Stimulated activated CD8-positive, alpha-beta memory T cell treated with anti-CD3 and anti-CD28 coated beads, Interleukin-4, amount 100 ng/mL, for 1 hour (primary cell): ENCODE measurements at regions not wholly inside any gene's neighbourhood (a gene's known extent, or its start where the extent isn't known, plus 50 kb on each side); places are given as distances from the start of the nearest gene placed in this dataset.

Source experiments
- DNase-seq, 2 donors: peaks; one replicate each; pipeline ENCODE4 v3.0.0-alpha.2; 2020; ENCODE audit warnings: low read depth in 2 of 2, low spot score in 1 of 2

DNA sequence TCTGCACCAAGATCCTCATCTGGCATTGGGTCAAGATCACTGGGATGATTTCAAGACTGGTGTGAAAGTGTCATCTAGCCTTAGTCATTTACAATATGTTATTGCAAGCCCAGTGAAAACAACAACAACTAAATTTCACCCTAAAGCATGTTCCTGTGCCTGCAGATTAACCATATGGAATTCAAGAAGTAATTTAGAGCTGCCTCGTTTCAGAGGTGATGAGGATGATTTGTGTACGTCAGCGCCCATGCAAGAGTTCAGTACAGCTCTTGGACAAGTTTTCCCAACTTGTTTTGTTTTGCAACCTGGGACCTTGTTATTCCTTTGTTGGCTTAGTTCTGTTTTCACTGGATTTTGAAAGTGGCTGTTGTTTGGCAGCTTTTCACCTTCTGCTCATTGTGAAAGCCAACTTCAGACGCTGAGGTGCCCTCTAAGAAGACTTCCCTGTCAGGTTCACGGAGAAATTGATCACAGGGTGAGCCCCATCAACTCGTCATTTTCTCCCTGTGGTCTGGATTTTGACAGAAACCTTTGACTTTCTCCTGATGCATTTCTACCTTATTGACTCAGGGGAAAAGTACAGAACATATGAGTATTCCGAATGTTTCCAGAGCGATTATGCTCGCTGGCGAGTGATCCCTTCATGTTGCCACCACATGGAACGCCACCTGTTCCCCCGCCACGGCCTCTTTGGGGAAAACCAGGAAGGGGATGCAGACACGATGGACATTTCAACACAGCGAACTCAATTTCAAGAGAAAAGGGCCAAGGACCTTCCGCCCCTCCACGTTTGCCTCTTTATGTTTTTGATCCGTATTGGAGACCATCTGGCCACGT is 85.6 kb downstream of the FOXL1 start:
- DNase-seq = no peak

DNA sequence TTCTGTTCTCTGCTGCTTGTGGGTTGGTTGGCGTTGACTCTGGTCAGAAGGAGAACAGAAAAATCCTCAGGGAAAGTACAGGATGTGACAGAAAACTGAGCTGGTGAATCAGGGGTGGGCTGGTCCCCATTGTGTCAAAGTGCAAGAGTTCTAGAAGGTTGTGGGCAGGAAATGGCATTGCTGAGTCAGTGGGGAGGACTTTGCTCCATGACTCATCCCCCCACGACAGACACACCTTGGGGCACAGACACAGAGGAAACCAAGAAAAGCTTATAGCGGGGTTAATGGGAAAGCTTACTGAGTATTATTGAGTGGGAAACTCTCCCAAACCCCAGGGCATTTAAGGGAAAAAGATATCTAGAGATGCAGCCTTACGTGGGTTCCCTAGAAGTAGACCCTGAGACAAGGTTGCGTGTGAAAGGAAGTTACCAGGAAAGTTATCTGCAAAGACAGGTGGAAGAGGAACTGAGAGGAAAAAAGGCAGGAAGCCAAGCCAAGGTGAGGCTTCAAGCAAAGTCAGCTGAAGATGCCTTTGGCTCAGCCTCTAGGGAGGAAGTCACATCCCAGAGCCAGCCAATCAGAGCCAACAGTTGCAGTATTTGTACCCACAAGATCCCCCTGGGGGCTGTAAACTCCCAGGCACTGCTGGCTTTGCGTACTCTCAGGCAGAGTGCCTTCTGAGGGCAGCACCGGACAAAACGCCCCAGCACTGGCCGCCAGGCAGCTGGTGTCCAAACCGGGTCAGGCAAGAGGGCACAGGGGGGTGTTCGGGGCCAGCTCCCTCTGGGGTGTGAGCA is 86.4 kb downstream of the FOXL1 start:
- DNase-seq = no peak

DNA sequence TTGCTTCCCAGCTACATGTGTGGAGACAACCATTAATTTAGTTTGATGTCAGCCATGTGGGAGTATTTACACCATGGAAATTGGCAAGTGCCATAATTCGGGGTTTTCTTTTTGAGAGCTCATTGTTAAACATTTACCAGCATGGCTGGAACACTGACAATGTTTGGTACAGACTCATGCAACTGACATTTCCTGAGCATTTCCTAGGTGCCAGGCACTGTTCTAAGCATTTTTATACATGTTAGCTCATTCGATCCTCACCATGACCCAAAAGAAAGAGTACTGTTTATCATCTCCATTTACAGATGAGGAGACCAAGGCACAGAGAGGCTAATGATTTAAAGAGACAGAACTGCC is 86.9 kb downstream of the FOXL1 start:
- DNase-seq = no peak

DNA sequence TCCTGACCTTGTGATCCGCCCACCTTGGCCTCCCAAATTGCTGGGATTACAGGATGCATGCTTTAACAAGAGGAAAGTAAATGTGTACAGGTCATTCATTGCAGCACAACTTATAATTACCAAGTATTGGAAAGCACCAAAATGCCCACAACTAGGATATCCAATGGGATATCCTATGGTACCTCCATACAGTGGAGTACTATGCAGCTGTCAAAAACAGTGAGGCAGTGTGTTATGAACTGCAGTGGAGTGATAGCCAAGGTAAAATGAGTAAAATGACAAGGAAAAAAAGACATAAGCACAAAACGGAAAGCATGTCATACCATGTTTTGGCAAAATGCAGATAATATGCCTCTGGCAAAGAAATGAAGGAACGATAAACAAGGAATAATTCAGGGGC is 87.6 kb downstream of the FOXL1 start:
- no peak for DNase-seq

DNA sequence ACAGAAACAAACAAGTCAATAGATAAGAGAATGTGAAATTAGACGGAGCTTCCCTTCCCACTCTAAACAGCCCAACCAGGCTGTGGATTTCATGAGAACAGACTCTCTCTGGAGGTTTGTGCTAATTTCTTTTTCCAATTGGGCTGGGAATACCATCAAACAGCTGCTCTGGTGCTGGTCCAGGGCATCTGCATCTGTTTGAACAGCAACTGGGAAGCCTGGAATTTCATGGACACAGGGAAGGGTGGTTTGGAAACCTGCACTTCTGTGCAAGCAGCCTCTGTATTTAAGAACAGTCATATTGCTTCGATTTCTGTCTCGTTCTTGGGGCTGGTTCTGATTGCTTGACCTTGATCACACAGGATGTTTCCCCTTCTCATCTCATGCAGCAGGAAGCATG is 88.7 kb downstream of the FOXL1 start:
- DNase-seq = no peak

DNA sequence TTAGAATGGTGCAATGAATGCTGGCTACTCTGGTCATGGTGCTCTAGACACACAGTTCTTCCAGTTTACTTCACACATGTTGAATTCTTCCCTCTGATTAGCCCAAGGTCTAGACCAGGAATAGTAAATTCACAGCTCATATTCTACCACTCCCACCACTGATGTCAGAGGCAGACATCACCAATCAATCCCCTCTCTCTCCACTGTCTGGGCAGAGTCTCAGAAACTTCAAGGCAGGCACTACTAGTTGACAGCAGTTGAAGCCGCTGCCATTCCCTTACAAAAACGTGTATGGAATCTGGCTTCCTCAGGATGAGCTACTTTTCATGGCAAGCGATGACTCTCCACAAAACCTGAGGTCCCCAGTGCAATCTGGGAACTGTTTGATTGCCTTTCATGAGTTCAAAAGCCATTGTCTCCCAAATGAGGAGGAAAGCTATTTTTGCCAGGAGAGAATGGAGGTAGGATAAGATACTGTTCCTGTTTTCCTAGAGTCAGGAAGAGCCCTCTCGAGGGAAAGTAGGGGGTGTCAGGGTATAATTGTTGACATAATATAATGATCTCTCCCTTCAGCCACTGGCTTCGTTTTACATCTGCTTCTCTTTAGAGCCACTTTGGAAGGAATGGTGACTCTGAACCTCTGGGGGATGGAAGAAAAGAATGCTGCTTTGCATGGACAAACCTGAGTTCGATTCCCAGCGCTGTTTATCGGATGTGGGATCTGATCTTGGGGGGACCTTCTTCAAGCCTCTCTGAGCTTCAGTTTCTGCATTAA is 90.0 kb downstream of the FOXL1 start:
- DNase-seq = no peak

DNA sequence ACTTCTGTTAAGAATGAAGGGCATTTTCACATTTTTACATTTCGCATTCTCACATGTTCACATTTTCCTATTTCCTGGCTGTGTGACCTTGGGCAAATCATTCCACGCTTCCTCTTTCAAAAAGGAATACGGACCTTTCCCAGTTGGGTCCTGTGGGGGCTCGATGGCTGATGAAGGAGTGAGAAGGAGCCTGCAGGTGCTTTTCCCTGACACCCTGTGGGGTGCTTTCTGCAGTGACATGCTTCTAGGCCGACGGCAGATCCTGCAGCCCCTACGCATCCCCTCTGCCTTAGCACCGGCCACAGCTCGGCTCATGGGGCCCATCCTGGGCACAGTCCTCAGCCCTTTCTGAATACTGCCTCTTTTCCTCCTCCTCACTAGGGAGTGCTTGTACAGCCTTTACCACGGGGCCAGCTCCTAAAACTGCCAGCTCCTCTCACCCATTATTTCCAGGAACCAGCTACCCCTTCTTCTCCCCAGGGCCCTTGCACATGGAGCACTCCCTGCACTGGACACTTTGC is 91.0 kb downstream of the FOXL1 start:
- no peak for DNase-seq

DNA sequence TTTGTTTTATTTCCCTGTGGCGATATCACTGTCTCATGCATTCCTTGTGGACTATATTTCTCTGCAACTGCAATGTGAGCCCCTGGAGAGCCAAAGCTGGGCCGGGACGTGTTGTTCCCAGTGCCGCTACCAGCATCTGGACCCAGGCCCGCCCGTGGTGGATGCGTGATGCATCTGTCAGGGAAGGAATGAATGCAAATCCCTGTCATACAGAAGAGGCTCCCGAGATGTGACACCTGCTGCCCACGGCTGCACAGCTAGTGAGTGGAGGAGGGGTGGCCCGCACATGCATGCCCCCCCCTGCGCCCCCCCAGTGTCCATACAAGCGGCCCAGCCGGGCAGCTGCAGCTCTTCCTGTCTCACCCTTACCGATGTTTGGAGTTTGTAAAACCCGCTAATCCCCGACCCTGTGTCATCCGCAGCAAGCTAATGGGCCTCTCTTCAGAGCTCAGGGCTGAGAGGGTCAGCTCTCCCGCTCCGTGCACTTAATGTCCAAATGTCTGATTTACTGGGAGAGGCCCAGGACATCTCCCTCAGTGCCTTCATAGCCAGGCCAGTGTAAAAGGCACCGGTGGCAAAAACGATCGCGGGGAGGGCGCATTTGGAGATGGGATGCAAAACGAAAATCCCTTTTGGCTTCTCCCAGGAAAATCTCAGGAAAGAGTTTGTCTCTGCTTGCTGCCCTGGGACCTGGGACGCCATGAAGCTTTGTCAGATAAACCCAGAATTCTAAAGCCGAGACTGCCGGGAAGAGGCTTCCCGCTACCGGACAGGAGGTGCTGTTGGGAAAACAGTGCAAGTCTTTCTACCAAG is 91.8 kb downstream of the FOXL1 start:
- DNase-seq = no peak

DNA sequence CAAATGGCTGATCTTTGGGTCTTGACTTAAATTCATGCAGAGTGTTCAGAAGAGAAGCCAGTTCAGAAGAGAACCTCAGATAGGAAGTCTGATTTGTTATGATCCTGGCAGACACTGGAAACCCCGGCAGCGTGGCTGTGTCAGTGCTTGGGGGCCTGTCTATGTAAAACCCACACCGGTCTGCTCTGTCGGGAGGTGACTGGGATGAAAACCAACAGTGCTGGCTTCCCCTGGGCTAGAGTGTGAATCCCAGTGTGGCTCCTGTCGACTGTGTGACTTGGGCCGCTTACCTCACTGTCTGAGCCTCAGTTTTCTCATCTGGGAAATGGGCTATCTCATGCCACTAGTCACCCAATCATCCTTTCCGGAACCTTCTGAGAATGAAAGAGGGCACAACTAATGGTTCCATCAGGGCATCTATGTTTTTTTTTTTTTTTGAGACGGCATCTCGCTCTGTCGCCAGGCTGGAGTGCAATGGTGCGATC is 92.4 kb downstream of the FOXL1 start:
- DNase-seq = no peak

DNA sequence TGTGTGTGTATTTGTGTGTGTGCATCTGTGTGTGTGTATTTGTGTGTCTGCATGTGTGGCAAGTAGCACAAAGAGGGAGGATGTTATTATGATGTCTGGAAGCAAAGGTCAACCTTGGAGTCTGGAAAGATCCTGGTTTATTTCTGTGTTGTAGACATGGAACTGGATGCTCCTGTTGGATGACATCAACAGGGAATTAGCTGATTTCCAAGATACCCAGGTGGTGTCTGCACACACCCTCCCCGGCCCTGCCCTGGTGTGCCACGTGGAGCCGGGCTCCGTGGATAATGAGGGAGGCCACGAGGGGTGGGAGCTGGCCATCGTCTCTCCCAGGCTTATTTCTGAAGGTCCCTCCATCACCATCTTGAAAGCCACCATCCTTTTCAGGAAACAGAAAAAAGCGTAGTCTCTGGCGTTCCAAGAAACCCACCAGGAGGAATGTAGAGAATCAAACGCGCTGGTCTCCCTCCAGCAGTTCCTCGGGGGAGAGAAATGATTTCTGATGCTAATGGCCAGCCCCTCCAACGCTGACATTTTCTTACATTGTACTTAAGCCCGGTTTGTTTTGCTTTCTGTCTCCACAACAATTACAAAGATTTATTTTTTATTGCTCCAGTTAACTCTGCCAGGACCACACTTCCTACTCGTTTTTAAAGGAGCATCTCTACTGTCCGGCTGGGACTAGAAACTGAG is 93.3 kb downstream of the FOXL1 start:
- DNase-seq = no peak

DNA sequence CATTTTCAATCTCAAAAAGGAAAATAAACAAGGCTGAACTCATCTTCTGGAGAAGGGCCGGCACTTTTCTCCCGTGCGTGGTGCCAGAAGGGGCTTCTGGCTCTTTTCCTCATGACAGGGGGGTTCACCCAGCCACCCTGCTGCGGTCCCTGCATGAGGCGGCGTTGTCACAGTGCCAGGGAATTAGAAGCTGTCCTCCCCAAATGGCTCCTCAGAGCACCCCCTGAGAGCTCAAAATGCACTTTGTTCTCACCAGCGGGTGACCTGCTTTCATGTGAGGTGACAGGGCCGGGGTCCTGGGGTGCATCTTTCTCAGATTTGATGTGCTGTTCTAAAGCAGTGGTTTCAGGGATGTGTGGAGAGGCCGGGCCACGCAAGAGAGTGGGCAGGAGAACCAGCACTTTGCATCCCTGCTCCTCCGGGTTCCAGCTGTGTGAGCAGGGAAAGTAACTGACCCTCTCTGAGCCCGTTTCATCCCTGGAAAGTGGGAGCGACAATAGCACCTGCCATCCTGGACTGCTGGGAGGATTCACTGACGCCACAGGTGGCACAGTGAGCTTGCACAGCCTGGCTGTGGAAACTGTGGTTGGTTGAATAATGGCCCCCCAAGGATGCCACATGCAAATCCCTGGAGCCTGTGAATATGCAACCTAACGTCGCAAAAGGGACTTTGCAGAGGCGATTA is 94.0 kb downstream of the FOXL1 start:
- DNase-seq = no peak

DNA sequence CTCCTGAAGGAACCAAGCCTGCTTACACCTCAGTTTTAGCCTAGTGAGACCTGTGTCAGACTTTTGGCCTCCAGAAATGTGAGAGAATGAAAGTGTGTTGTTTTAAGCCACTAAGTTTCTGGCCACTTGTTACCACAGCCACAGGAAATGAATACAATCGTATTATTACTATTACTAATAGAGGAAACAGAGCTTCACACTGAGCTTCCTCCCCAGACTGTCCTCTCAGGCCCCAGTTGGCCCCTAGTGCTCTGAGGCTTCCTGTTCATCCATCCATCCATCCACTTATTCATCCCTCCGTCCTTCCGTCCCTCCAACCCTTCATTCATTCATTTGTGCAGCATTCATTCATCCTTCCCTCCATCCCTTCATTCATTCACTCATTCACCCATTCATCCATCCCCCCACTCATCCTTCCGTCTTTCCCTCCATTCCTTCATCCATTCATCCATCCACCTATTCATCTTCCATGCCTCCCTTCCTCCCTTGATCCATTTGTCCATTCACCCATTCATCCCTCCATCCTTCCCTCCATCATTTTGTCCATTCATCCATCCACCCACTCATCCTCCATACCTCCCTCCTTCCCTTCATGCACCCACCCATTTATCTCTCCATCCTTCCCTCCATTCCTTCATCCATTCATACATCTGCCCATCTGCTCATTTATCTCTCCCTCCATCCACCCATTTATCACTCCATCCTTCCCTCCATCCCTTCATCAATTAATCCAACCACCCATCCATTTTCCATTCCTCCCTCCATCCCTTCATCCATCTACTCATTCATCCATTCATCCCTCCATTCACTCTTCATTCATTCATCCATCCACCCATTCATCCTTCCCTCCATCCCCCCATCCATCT is 95.0 kb downstream of the FOXL1 start:
- DNase-seq = no peak

DNA sequence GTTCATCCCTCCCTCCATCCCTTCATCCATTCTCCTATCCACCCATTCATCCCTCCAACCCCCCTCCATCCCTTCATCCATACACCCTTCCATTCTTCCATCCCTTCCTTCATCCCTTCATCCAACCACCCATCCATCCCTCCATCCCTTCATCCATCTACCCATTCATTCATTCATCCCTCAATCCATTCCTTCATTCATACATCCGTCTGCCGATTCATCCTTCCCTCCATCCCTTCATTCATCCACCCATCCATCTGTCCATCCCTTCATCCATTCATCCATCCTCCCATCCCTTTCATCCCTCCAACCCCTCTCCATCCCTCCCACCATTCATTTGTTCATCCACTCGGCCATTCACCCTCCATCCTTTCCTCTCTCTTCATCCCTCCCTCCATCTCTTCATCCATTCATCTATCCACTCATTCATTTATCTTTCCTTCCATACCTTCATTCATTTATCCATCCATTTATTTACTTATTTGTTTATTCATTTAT is 95.7 kb downstream of the FOXL1 start:
- no peak for DNase-seq

DNA sequence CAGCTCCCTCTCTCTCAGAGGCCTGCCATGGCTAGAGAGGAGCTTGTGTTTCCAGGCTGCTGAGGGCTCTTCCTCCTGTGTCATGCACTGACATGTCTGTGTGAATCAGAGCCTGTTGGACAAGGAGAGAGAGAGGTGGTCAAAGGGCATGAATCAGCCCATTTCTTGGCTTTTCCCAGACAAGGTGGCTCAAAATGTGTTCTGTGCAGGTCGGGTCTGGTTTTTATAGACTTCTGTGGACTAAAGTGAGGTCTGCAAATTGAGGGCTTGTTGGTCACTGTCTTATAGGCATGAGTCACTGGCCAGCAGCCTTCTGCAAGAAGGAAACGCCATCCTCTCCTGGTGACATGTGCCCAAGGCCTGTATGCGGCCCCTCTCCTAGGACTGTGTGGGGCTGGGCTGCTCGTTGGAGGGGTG is 97.9 kb downstream of the FOXL1 start:
- no peak for DNase-seq

DNA sequence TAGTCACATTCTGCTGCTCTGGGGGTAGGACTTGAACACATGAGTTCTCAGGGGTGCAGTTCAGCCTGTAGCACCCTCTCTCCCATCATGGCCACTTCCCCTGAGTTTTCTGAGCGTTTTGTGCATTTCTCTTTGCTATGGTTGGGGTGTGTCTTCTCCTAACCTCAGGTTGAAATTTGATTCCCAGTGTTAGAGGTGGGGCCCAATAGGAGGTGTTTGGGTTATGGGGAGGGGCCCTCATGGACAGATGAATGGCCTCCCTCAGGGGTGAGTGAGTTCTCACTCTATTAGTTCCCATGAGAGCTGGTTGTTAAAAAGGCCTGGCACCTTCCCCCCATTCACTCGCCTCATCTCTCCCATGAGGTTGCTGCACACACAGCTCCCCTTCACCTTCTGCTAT is 101.1 kb downstream of the FOXL1 start:
- DNase-seq = no peak

DNA sequence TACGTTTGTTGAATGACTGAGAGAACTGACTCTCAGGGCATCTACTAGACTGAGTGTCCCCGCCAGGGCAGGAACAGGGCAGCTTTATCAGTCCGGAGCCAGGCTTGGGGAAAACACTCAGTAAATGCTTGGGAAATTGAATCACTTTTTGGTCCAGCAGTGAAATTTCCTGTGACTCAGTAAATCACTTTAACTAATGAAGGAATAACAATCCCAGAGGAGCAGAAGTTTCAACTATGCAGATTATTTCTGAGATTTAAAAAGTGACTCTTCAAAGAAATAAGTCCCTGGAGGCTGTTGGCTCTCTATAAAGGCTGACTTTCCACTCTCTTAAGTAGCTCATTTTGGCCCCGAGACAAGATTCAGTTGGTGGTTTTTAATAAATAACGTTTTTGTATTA is 101.8 kb downstream of the FOXL1 start:
- DNase-seq = no peak

DNA sequence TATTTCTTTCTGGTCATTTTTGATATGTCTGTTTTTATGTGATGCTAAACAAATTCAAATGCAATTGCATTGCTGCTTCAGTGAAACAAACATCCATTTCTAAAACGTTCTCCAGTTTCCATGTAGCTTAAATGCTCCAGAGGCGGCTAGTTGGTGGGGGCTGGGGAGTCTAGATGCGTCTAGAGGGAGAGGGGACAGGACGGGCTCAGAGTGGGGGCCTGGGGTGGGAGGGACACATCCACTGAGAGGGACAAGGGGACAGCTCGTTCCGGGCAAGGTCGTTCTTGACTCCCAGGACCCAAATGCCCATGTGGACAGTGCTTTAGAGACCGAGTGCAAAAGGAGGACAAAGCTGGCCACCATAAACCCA is 102.3 kb downstream of the FOXL1 start:
- no peak for DNase-seq

DNA sequence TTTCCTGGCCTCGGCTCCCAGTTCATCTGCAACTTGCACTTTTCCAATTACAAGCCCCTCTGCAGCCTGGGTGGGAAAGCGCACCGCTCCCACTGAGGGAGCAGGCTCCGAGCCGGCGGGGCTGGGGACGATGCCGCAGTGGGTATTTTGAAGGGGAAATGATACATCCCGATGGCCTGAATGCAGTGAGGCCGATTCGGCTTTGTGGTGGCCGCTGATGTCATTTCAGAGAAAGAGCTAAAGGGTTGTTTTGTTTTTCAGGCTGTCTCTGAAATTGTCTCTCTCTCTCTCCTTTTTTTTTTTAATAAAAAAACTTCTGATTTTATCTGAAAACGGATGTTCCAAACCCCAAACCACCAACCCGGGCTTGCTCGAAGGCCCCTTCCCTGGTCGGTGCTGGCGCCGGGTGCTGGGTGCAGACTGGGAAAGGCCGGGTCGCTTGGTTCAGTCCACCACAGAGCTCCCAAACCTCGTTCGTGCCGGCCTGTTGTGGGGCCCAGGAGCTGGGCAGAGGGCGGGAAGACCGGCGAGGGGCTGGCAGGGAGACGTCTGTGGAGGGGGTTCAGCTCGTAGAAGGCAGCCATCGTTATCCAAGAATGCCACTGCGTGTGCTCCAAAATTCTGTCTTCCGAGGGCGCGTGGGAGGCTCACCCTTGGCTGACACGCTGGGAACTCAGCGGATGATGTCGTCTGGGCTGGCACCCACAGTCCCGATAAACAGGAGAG is 102.8 kb downstream of the FOXL1 start:
- DNase-seq = no peak
